ENCODE measurements at regions not wholly inside any gene's neighbourhood (a gene's known extent, or its start where the extent isn't known, plus 50 kb on each side); places are given as distances from the start of the nearest gene placed in this dataset.

GRCh38 chr5:74174366-74174765, 466.2 kb downstream of the ENC1 start:
- DNase-seq = no peak

- no peak for DNase-seq
Observed at GRCh38 chr5:74173665-74174064, 466.9 kb downstream of the ENC1 start.

- no peak for DNase-seq
Observed at GRCh38 chr5:74173241-74173640, 467.3 kb downstream of the ENC1 start.

- no peak for DNase-seq
Observed at GRCh38 chr5:74169701-74170100, 470.8 kb downstream of the ENC1 start.

GRCh38 chr5:74167930-74168315, 472.6 kb downstream of the ENC1 start:
- DNase-seq = no peak

- DNase-seq = no peak
Observed at GRCh38 chr5:74167206-74167929, 473.2 kb downstream of the ENC1 start.

- DNase-seq = no peak
Observed at GRCh38 chr5:74166064-74166463, 474.5 kb downstream of the ENC1 start.

- no peak for DNase-seq
Observed at GRCh38 chr5:74164725-74165235, 475.7 kb downstream of the ENC1 start.

- no peak for DNase-seq
Observed at GRCh38 chr5:74162524-74162923, 478.0 kb downstream of the ENC1 start.

- no peak for DNase-seq
Observed at GRCh38 chr5:74161170-74161569, 479.4 kb downstream of the ENC1 start.

- DNase-seq = no peak
Observed at GRCh38 chr5:74156728-74157383, 483.7 kb downstream of the ENC1 start.

- no peak for DNase-seq
Observed at GRCh38 chr5:74155501-74155900, 485.0 kb downstream of the ENC1 start.

GRCh38 chr5:74154526-74154925, 486.0 kb downstream of the ENC1 start:
- no peak for DNase-seq

GRCh38 chr5:74153255-74153790, 487.2 kb downstream of the ENC1 start:
- DNase-seq = no peak

GRCh38 chr5:74152625-74153254, 487.8 kb downstream of the ENC1 start:
- no peak for DNase-seq

GRCh38 chr5:74152136-74152535, 488.4 kb downstream of the ENC1 start:
- no peak for DNase-seq

- no peak for DNase-seq
Observed at GRCh38 chr5:74149395-74149794, 491.1 kb downstream of the ENC1 start.

- DNase-seq = no peak
Observed at GRCh38 chr5:74148321-74148720, 492.2 kb downstream of the ENC1 start.

- no peak for DNase-seq
Observed at GRCh38 chr5:74146796-74147195, 493.7 kb downstream of the ENC1 start.

- DNase-seq = no peak
Observed at GRCh38 chr5:74145951-74146350, 494.6 kb downstream of the ENC1 start.

- DNase-seq = no peak
Observed at GRCh38 chr5:74143721-74144330, 496.7 kb downstream of the ENC1 start.

- no peak for DNase-seq
Observed at GRCh38 chr5:74143151-74143550, 497.4 kb downstream of the ENC1 start.

GRCh38 chr5:74141053-74141452, 499.5 kb downstream of the ENC1 start:
- DNase-seq = no peak

Data from CD4-positive, alpha-beta T cell treated with Interleukin-17A for 1 hour (primary cell).